Hematopoietic multipotent progenitor cell treated with erythropoietin and hydrocortisone succinate and interleukin-3 and kit ligand, for 8 days (in vitro differentiated cells): ENCODE measurements at regions not wholly inside any gene's neighbourhood (a gene's known extent, or its start where the extent isn't known, plus 50 kb on each side); places are given as distances from the start of the nearest gene placed in this dataset.
"Not testable (repeated sequence)": the region's sequence is repeated elsewhere in the genome, so short reads cannot be mapped to it uniquely, and the experiment has no call there.

Source experiments
- DNase-seq: peaks from one replicate; pipeline ENCODE4 v3.0.0-alpha.2; 2015

DNA sequence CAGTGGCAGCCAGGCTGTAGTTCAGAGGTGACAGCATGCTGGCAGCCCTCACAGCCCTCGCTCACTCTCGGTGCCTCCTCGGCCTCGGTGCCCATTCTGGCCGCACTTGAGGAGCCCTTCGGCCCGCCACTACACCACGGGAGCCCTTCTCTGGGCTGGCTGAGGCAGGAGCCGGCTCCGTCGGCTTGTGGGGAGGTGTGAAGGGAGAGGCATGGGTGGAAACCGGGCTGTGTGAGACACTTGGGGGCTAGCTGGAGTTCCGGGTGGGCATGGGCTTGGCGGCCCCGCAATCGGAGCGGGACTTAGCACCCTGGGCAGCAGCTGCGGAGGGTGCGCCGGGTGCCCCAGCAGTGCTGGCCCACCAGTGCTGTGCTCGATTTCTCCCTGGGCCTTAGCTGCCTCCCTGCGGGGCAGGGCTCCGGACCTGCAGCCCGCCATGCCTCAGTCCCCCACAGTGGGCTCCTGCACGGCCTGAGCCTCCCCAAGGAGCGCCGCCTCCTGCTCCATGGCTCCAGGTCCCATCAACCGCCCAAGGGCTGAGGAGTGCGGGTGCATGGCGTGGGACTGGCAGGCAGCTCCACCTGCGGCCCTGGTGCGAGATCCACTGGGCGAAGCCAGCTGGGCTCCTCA is 396.8 kb downstream of the FAM72C start:
- no peak for DNase-seq

DNA sequence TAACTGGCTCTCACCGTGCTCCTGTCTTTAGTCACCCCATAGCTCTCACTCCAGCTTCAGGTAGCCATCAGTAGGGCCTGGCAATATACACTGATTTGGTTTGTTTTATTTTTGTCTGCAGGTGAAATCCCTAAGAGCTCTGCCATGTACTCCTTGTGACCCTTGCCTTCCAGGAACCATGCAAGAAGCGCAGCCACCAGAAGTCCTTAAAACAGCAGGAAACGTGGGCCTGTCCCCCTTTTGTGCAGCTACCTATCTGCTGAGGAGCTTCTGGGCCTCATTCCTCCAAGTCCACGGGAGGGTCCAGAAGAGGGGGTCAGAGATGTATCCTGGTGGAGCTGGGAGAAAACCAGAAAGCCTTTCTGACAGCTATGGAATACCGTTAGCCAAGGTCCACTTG is 399.1 kb downstream of the FAM72C start:
- DNase-seq = not testable (repeated sequence)

DNA sequence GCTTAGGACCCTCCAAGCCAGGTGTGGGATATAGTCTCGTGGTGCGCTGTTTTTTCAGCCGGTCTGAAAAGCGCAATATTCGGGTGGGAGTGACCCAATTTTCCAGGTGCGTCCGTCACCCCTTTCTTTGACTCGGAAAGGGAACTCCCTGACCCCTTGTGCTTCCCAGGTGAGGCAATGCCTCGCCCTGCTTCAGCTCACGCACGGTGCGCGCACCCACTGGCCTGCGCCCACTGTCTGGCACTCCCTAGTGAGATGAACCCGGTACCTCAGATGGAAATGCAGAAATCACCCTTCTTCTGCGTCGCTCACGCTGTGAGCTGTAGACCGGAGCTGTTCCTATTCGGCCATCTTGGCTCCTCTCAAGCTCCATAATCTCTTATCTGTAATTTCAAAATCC is 408.0 kb downstream of the FAM72C start:
- DNase-seq = not testable (repeated sequence)

DNA sequence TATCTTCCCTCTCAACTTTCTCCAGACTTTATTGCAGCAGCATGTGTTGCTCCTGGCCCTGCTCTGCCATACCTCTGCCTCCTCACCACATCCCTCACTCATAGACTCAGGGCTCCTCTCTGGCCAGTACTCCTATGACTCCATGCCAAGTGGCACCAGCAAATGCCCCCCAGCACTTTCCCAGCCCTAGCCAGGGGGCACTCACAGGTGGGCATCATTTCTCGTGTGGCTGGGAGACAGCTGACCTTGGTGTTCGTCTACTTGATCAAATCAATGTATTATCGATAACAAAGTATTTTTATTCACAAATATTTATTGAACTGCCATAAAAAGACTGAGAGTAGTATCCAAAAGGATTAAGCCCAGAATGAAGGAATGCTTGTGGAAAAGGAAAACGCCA is 418.2 kb downstream of the FAM72C start:
- no peak for DNase-seq

DNA sequence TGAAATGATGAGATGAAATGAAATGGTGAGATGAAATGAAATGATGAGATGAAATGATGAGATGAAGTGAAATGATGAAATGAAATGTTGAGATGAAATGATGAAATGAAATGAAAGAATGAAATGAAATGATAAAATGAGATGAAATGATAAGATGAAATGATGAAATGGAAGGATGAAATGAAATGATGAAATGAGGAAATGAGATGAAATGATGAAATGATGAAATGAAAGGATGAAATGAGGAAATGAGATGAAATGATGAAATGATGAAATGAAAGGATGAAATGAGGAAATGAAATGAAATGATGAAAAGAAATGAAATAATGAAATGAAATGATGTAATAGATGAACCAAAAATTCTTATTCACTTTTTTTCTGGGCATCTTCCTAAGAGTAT is 467.1 kb downstream of the FAM72C start:
- not testable (repeated sequence) for DNase-seq

DNA sequence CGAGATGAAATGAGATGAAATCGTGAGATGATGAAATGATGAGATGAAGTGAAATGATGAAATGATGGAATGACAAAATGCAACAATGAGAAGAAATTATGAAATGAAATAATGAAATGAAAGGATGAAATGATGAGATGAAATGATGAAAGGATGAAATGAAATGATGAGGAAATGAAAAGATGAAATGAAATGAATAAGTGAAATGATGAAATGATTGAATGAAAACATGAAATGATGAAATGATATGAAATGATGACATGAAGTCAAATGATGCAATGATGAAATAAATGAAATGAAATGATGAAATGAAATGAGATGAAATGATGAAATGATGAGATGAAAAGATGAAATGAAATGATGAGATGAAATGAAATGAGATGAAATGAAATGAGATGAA is 467.7 kb downstream of the FAM72C start:
- not testable (repeated sequence) for DNase-seq

DNA sequence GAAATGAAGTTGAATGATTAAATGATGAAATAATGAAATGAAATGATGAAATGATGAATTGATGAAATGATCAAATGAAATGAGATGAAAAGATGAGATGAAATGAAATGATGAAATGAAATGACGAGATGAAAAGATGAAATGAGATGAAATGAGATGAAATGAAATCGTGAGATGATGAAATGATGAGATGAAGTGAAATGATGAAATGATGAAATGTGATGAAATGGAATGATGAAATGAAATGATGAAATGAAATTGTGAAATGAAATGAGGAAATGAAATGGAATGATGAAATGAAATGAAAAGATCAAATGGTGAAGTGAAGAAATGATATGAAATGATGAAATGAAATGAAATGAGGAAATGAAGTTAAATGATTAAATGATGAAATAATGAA is 468.7 kb downstream of the FAM72C start:
- not testable (repeated sequence) for DNase-seq

DNA sequence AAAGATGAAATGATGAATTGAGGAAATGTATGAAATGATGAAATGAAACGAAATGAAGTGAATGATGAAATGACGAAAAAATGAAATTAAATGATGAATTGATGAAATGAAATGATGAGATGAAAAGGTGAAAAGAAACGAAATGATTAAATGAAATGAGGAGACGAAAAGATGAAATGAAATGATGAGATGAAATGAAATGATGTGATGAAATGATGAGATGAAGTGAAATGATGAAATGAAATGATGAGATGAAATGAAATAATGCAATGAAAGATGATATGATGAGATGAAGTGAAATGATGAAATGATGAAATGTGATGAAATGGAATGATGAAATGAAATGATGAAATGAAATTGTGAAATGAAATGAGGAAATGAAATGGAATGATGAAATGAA is 469.7 kb downstream of the FAM72C start:
- DNase-seq = not testable (repeated sequence)

DNA sequence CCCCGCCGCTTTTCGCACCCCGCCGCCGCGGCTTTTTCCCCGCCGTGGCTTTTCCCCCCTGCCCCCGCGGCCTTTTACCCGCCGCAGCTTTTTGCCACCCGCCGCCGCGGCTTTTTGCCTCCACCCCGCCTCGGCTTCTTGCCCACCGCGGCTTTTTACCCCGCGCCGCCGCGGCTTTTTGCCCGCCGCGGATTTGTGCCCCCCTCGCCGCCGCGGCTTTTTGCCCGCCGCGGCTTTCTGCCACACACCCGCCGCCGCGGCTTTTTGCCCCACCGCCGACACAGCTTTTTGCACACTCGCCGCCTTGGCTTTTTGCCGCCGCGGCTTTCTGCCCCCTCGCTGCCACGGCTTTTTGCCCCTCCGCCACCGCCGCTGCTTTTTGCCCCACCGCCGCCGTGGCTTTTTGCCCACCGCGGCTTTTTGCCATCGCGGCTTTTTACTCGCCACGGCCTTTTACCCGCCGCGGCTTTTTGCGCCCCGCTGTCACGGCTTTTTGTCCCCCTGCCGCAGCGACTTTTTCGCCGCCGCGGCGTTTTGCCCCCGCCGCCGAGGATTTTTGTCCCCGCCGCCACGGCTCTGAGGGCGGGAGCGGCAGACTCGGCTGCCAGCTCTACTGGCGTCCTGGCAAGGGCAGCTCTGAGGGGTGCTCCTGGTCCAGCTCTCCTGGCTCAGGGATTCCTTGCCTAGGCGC is 473.6 kb downstream of the FAM72C start:
- not testable (repeated sequence) for DNase-seq

DNA sequence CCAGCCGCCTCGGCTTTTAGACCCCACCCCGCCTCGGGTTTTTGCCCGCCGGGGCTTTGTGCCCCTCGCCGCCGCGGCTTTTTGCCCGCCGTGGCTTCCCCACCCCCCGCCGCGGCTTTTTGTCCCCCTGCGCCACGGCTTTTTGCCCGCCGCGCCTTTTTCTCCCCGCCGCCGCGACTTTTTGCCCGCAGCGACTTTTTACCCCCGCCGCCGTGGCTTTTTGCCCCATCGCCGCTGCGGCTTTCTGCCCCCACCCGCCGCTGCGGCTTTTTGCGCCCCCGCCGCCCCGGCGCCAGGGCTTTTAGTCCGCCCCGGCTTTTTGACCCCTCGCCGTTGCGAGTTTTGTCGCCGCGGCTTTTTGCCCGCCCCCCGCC is 474.4 kb downstream of the FAM72C start:
- no peak for DNase-seq

DNA sequence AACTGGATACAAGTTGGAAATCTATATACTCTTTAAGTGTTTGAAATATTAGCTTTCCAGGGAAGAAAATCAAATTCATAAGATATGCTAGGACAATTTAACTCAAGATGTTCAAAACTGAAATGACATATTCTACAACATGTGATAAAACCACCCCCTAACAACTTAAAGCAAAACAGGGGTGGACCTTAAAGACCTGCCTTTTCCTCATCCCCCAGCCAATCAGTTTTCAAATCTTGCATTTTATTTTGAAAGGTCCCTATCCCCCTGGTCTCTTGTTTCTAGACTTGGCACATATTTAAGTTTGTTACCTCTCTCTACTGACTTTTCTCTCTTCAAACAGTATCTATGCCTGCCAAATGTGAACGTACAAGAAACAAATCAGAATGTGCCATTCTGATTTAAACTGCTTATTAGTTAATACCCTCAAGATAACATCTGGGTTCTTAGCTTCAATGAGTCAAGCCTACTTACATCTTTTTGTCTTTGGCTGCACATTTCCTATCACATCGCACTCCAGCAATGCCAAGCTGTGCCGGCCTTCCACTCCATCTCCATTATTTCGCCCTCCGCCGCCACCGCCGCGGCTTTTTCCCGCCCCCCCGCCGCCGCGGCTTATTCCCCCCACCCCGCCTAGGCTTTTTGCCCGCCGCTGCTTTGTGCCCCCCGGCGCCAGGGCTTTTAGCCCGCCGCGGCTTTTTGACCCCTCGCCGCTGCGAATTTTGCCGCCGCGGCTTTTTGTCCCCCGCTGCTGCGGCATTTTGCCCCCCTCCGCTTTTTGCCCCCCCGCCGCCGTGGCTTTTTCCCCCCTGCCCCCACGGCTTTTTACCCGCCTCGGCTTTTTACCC is 475.0 kb downstream of the FAM72C start:
- DNase-seq = not testable (repeated sequence)
